GM19395 (cell line): ENCODE measurements at regions not wholly inside any gene's neighbourhood (a gene's known extent, or its start where the extent isn't known, plus 50 kb on each side); places are given as distances from the start of the nearest gene placed in this dataset.

Source experiments
- ATAC-seq: cut with Tn5 transposase; IDR thresholded peaks from one replicate; pipeline ENCODE4 v1.9.1; 2021; ENCODE audit warnings: mild to moderate bottlenecking, moderate library complexity; ENCODE audit not compliant: unreplicated experiment

- no peak for ATAC-seq
Observed at GRCh38 chr1:30258876-30259275, 464.5 kb downstream of the MATN1 start.

- no peak for ATAC-seq
Observed at GRCh38 chr1:30258471-30258870, 464.9 kb downstream of the MATN1 start.

- ATAC-seq: no peak
Observed at GRCh38 chr1:30257742-30258380, 465.5 kb downstream of the MATN1 start.

- ATAC-seq: no peak
Observed at GRCh38 chr1:30257322-30257721, 466.1 kb downstream of the MATN1 start.

GRCh38 chr1:30256911-30257310, 466.5 kb downstream of the MATN1 start:
- ATAC-seq: no peak

GRCh38 chr1:30255111-30255724, 468.2 kb downstream of the MATN1 start:
- no peak for ATAC-seq

- ATAC-seq: no peak
Observed at GRCh38 chr1:30253807-30254440, 469.5 kb downstream of the MATN1 start.

- no peak for ATAC-seq
Observed at GRCh38 chr1:30253361-30253760, 470.0 kb downstream of the MATN1 start.

GRCh38 chr1:30250984-30251850, 472.2 kb downstream of the MATN1 start:
- ATAC-seq: no peak

GRCh38 chr1:30250338-30250983, 472.9 kb downstream of the MATN1 start:
- ATAC-seq: no peak

- no peak for ATAC-seq
Observed at GRCh38 chr1:30249446-30250337, 473.7 kb downstream of the MATN1 start.

- ATAC-seq: no peak
Observed at GRCh38 chr1:30248774-30249173, 474.6 kb downstream of the MATN1 start.

GRCh38 chr1:30248373-30248772, 475.0 kb downstream of the MATN1 start:
- ATAC-seq: no peak

- no peak for ATAC-seq
Observed at GRCh38 chr1:30244801-30245200, 478.6 kb downstream of the MATN1 start.

- no peak for ATAC-seq
Observed at GRCh38 chr1:30242722-30243457, 480.5 kb downstream of the MATN1 start.

GRCh38 chr1:30242168-30242567, 481.2 kb downstream of the MATN1 start:
- no peak for ATAC-seq

GRCh38 chr1:30241681-30242080, 481.7 kb downstream of the MATN1 start:
- no peak for ATAC-seq

GRCh38 chr1:30234091-30234490, 489.3 kb downstream of the MATN1 start:
- no peak for ATAC-seq

GRCh38 chr1:30232288-30232899, 491.0 kb downstream of the MATN1 start:
- ATAC-seq: no peak
